Cardiac fibroblast (primary cell): ENCODE measurements at regions not wholly inside any gene's neighbourhood (a gene's known extent, or its start where the extent isn't known, plus 50 kb on each side); places are given as distances from the start of the nearest gene placed in this dataset.

ENCODE experiments used
- DNase-seq, 2 donors: peaks; one replicate each; pipeline versions ENCODE4 v3.0.0 to v3.0.0-alpha.2; 2010; ENCODE audit warnings: low read depth in 2 of 2
- H3K4me3 ChIP-seq, 2 donors: replicated peaks in 1 of 2; 1 replicate in 1 of 2; 2 replicates in 1 of 2; pipeline ENCODE4 v1.5.1; 2011; ENCODE audit warnings: low read depth in 2 of 2, low read length in 2 of 2, mild to moderate bottlenecking in 2 of 2, moderate library complexity in 1 of 2
- CTCF ChIP-seq: IDR thresholded peaks from one replicate; pipeline ENCODE4 v1.5.1; 2011; ENCODE audit warnings: low read depth, mild to moderate bottlenecking, low read length, inconsistent platforms

GRCh38 chr12:20967756-20968155 is 157.3 kb downstream of the SLCO1B3 start:
- TF ChIP-seq CTCF, result no peak
- no peak overlapping the region for H3K4me3 ChIP-seq
- no peak for DNase-seq

DNA sequence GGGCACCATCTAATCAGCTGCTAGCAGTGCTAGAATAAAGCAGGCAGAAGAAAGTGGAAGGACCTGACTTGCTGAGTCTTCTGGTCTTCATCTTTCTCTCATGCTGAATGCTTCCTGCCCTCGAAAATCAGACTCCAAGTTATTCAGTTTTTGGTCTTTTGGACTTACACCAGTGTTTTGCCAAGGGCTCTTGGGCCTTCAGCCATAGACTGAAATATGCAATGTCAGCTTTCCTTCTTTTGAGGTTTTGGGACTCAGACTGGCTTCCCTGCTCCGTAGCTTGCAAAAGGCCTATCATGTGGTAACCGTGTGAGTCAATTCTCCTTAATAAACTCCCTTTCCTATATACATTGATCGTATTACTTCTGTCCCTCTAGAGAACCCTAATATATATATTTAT is 159.3 kb downstream of the SLCO1B3 start:
- DNase-seq, result no peak
- no peak overlapping the region for H3K4me3 ChIP-seq
- no peak for TF ChIP-seq CTCF

- TF ChIP-seq CTCF, result no peak
- H3K4me3 ChIP-seq, result no peak overlapping the region
- no peak for DNase-seq
Observed at GRCh38 chr12:20985399-20985798, 145.6 kb upstream of the SLCO1B1 start.

- no peak overlapping the region for H3K4me3 ChIP-seq
- TF ChIP-seq CTCF, result no peak
- DNase-seq, result no peak
Observed at GRCh38 chr12:21001778-21002177, 129.2 kb upstream of the SLCO1B1 start.

DNA sequence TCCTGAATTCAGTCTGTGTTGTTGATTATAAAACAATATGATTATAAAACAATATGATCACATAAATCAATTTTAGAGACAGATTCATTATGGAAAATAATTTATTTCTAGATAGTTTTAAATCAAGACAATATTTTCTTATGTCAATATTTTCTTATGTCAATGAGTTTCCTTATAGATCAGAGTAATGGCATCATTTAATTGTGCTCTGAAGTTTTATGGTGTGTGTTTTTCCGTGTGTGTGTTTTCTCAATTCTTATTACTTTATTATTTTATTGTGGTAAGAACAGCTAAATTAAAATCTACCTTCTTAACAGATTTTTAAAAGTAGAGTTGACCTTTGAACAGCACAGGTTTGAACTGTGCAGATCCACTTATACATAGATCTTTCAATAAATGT is 105.3 kb upstream of the SLCO1B1 start:
- no peak for DNase-seq
- no peak for TF ChIP-seq CTCF
- H3K4me3 ChIP-seq, result no peak overlapping the region

GRCh38 chr12:21026302-21026701 is 104.7 kb upstream of the SLCO1B1 start:
- no peak for TF ChIP-seq CTCF
- DNase-seq, result peak in 1 of 2 donors; percentile 6
- no peak overlapping the region for H3K4me3 ChIP-seq

GRCh38 chr12:21054334-21054733 is 76.7 kb upstream of the SLCO1B1 start:
- DNase-seq, result peak in 1 of 2 donors; percentile 79
- TF ChIP-seq CTCF, result no peak
- no peak overlapping the region for H3K4me3 ChIP-seq
